ENCODE measurements at regions not wholly inside any gene's neighbourhood (a gene's known extent, or its start where the extent isn't known, plus 50 kb on each side); places are given as distances from the start of the nearest gene placed in this dataset.

- no peak for TF ChIP-seq TSHZ1 (tag by site-specific recombination; IDR thresholded peaks at IDR 0.05; ENCODE audit: borderline replicate concordance)
- TF ChIP-seq TCF7L2 (IDR thresholded peaks at IDR 0.05; ENCODE audit: borderline replicate concordance, low read depth, low read length): no peak
- no peak for TF ChIP-seq YY1 (tag by site-specific recombination; IDR thresholded peaks at IDR 0.05)
- no peak for TF ChIP-seq ELK4 (IDR thresholded peaks at IDR 0.05; ENCODE audit: borderline replicate concordance, low read depth, low read length)
These were observed 128.0 kb upstream of the FOXB1 start for GRCh38 chr15:59876140-59876539.
